ENCODE measurements at regions not wholly inside any gene's neighbourhood (a gene's known extent, or its start where the extent isn't known, plus 50 kb on each side); places are given as distances from the start of the nearest gene placed in this dataset.

DNA sequence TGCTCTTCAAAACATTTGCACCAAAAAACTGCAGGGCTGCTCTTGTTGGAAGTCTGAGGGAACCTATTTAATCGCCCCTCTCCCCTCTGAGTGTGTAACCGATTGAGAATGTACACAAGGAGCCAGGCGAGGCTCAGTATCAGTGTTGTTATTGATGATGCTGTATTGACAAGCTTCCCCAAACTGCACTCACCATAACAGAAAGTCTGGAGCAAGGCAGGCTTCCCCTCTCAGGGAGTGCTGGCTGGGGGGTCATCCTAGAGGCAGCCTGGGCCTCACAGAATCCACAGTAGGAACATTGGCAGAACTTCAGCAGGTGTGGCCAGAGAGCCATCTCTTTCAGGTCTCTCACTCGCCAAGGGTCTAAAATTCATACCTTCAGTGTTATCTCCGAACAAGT, 58.1 kb upstream of the TUNAR start:
- Histone ChIP-seq H3K36me3 (ENCODE audit: control insufficient read depth, insufficient read depth, low read length) (no peaks in the 10 kb centered on the region), H3K4me3 (ENCODE audit: low read length) (no peak overlapping the region), H3K9ac (ENCODE audit: extremely low read depth, low read length, poor library complexity, severe bottlenecking) (no peak overlapping the region), H3K27me3 (ENCODE audit: control insufficient read depth, insufficient read depth, low read length, poor library complexity, severe bottlenecking) (no peaks in the 10 kb centered on the region), H3K9me3 (ENCODE audit: control insufficient read depth, low read length) (no peaks in the 10 kb centered on the region), H3K4me1 (ENCODE audit: control insufficient read depth, insufficient read depth, low read length) (peaks cover 29% of the 10 kb centered on the region), H3K27ac (ENCODE audit: low read depth, low read length) (no peak overlapping the region)
- H3K27ac Mint-ChIP-seq: no peak overlapping the region
- no peaks in the 10 kb centered on the region for H3K36me3 Mint-ChIP-seq (ENCODE audit: low read depth)
- H3K27me3 Mint-ChIP-seq (ENCODE audit: insufficient read depth): peaks cover 7% of the 10 kb centered on the region
- H3K4me1 Mint-ChIP-seq: peaks cover 31% of the 10 kb centered on the region
- 94% methylated on average over 3 of the region's 5 CpGs; no CpG with 5 or more reads in 1 of the 2 experiments for WGBS, 2 experiments (ENCODE audit: insufficient coverage in 1 of 2, insufficient read length in 1 of 2)
- no peak for DNase-seq
- H3K9me3 Mint-ChIP-seq: no peaks in the 10 kb centered on the region
- no peak for TF ChIP-seq CTCF (conservative IDR thresholded peaks at IDR 0.05)
- H3K4me3 Mint-ChIP-seq: no peak overlapping the region

GRCh38 chr14:95817271-95817670, 59.4 kb upstream of the TUNAR start:
- TF ChIP-seq CTCF (conservative IDR thresholded peaks at IDR 0.05): no peak
- no peaks in the 10 kb centered on the region for H3K27me3 ChIP-seq (ENCODE audit: control insufficient read depth, insufficient read depth, low read length, poor library complexity, severe bottlenecking)

GRCh38 chr14:95816539-95816938, 60.1 kb upstream of the TUNAR start:
- no peak overlapping the region for H3K4me3 Mint-ChIP-seq
- no peak for DNase-seq

More at GRCh38 chr14:95817271-95817670, 59.4 kb upstream of the TUNAR start:
- peak; percentile 63 for DNase-seq
- no peaks in the 10 kb centered on the region for H3K9me3 Mint-ChIP-seq
- Histone ChIP-seq H3K4me3 (ENCODE audit: low read length) (no peak overlapping the region), H3K9ac (ENCODE audit: extremely low read depth, low read length, poor library complexity, severe bottlenecking) (no peak overlapping the region), H3K27ac (ENCODE audit: low read depth, low read length) (no peak overlapping the region), H3K9me3 (ENCODE audit: control insufficient read depth, low read length) (no peaks in the 10 kb centered on the region), H3K36me3 (ENCODE audit: control insufficient read depth, insufficient read depth, low read length) (no peaks in the 10 kb centered on the region), H3K4me1 (ENCODE audit: control insufficient read depth, insufficient read depth, low read length) (peaks cover 29% of the 10 kb centered on the region)
- H3K36me3 Mint-ChIP-seq (ENCODE audit: low read depth): no peaks in the 10 kb centered on the region
- WGBS, 2 experiments (ENCODE audit: insufficient coverage in 1 of 2, insufficient read length in 1 of 2): 38 to 80% methylated on average over 1 to 2 of the region's 2 CpGs
- peaks cover 31% of the 10 kb centered on the region for H3K4me1 Mint-ChIP-seq
- no peak overlapping the region for H3K27ac Mint-ChIP-seq
- no peak overlapping the region for H3K4me3 Mint-ChIP-seq
- H3K27me3 Mint-ChIP-seq (ENCODE audit: insufficient read depth): peaks cover 9% of the 10 kb centered on the region

More at GRCh38 chr14:95816539-95816938, 60.1 kb upstream of the TUNAR start:
- no peaks in the 10 kb centered on the region for H3K27me3 ChIP-seq (ENCODE audit: control insufficient read depth, insufficient read depth, low read length, poor library complexity, severe bottlenecking)
- peaks cover 29% of the 10 kb centered on the region for H3K4me1 ChIP-seq (ENCODE audit: control insufficient read depth, insufficient read depth, low read length)
- Mint-ChIP-seq H3K36me3 (ENCODE audit: low read depth) (no peaks in the 10 kb centered on the region), H3K27ac (no peak overlapping the region), H3K27me3 (ENCODE audit: insufficient read depth) (peaks cover 9% of the 10 kb centered on the region), H3K9me3 (no peaks in the 10 kb centered on the region), H3K4me1 (peaks cover 31% of the 10 kb centered on the region)
- no peaks in the 10 kb centered on the region for H3K36me3 ChIP-seq (ENCODE audit: control insufficient read depth, insufficient read depth, low read length)
- H3K9ac ChIP-seq (ENCODE audit: extremely low read depth, low read length, poor library complexity, severe bottlenecking): no peak overlapping the region
- TF ChIP-seq CTCF (conservative IDR thresholded peaks at IDR 0.05): no peak
- no peak overlapping the region for H3K27ac ChIP-seq (ENCODE audit: low read depth, low read length)
- H3K4me3 ChIP-seq (ENCODE audit: low read length): no peak overlapping the region
- H3K9me3 ChIP-seq (ENCODE audit: control insufficient read depth, low read length): no peaks in the 10 kb centered on the region
- WGBS, 2 experiments (ENCODE audit: insufficient coverage in 1 of 2, insufficient read length in 1 of 2): 84 to 94% methylated on average over 3 to 7 of the region's 7 CpGs
